GM21515 (cell line): ENCODE measurements at regions not wholly inside any gene's neighbourhood (a gene's known extent, or its start where the extent isn't known, plus 50 kb on each side); places are given as distances from the start of the nearest gene placed in this dataset.
"Not testable (repeated sequence)": the region's sequence is repeated elsewhere in the genome, so short reads cannot be mapped to it uniquely, and the experiment has no call there.

ENCODE experiments used
- ATAC-seq: cut with Tn5 transposase; IDR thresholded peaks from one replicate; pipeline ENCODE4 v1.9.1; 2021; ENCODE audit not compliant: unreplicated experiment

GRCh38 chr12:91704446-91704845, 441.2 kb downstream of the BTG1 start:
- no peak for ATAC-seq

DNA sequence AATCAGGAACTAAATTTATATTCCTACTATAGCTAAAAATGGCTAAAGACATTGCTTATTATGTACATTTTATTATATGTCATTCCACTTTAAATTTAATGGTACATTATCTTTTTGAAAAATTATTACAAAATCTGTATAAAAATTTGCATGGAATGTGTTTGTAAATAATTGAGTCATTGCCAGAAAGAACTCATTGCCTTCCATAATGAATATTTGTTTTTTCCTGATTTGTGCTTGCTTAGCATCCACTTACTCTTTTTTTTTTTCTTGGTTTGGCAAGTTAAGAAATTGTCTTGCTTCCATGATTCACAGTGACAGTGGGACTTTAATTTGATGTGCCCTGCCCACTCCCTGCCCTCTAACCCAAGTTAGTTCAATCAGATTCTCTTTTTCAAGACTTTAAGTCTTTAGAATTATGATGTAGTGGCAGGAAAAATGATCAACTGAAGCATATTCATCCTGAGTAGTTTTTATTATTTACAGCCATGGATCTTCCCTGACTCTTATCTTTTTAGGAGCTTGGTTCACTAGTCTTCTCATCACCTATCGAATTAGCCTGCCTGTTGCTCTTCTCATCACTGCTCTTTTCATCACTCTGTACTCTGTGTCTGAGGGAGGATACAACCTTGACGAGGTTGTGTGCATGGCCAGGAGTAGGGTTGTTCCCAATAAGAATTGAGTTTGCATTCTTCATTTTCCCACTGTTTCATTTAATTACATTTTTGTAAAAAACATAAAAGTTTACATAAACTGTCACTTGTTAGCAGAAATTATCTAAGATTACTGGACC, 442.0 kb downstream of the BTG1 start:
- no peak for ATAC-seq

- no peak for ATAC-seq
Measured at GRCh38 chr12:91702843-91703425, 442.7 kb downstream of the BTG1 start.

DNA sequence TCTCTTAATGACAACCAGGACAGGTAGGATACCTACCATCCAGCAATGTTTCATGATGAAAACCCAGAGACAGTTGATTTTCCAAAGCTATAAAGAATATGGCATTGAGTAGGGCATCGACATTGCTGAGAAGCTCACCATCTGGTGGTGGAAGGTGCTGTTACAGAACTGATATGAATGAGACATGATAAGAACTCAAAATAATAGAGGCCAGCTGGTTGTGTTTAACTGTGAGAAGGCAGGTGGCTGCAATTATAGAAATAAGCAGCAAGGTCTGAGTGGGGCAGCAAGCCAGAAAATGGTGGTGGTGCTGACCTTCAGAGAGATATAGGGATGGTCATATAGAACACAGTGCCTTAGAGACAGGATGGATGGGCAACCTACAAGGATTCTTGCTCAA, 449.7 kb downstream of the BTG1 start:
- ATAC-seq = no peak

GRCh38 chr12:91695406-91695805, 450.2 kb downstream of the BTG1 start:
- ATAC-seq = not testable (repeated sequence)

DNA sequence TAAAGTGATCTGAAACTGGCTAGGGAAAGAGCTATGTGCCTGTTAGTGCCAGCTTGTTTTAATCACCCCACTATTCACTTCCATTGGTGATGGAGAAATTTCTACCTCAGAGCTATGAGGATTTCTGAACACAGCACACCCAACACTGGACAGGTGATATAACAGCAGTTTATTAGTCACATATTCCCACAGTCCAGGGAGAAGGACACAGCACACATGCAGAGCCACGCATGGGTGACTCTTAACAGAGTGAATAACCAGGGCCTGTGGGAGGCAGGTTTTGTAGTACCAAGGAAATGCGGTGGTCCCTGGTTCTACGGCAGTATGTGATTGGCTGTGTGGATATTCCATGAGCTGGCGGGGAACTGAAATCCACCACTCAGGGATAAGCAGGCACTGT, 455.1 kb downstream of the BTG1 start:
- ATAC-seq = no peak

- ATAC-seq = no peak
Measured at GRCh38 chr12:91687052-91688017, 458.3 kb downstream of the BTG1 start.

- ATAC-seq = no peak
Measured at GRCh38 chr12:91685917-91686316, 459.7 kb downstream of the BTG1 start.

- no peak for ATAC-seq
Measured at GRCh38 chr12:91681751-91682150, 463.9 kb downstream of the BTG1 start.

DNA sequence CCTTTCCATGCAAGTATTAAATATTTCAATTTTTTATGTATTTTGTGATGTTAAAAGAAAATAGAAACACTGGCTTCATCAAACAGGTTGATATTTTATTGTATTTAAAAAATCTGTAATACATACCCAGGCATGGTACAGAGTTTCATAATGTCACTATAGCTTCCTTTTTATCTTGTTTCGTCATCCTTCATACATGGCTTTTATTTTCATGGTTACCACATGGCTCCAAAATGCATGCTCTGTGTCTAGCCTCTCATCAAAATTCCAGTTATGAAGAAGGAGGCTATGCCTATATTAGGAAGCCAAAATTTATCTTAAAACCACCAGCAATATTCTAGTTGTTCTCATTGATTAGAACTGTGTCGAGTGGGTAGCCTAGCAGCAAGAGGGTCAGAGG, 464.8 kb downstream of the BTG1 start:
- no peak for ATAC-seq

DNA sequence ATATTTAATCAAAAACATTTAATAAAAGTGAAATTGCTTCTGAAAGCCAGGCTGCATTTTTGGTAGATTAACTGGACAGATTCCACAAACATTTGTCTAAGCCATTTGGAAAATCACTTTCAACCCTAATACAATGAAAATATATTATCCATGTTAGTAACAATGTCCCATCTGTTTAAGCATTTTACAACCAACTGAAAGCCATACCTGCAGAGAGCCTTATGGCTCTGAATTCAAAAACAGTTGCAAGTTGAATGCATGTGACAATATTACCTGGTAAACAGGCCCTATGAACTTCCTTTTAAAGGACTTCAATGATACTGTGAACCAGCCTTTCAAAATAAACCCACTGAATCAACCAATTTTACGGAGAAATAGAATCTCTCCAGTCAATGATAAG, 468.1 kb downstream of the BTG1 start:
- no peak for ATAC-seq

- ATAC-seq = no peak
Measured at GRCh38 chr12:91675401-91675800, 470.2 kb downstream of the BTG1 start.

DNA sequence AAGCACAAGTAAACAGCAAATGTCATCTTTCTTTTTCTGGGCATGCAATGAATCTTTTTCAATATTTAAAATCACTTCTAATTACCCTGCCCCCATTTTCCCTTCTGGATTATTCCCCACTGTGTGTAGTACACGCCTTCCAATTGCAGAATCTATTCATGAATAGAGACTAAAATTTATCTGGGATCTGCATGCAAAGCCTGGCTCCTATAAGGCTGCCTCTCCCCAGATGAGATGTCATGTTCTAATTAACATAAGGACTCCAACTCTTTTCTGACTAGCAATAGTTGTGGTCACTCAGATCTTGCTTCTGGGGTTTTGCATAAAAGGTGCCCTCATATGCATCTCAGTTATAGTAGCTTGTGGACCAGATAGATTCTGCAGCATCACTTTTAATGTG, 473.5 kb downstream of the BTG1 start:
- ATAC-seq = no peak

- no peak for ATAC-seq
Measured at GRCh38 chr12:91667694-91668093, 478.0 kb downstream of the BTG1 start.

- ATAC-seq = no peak
Measured at GRCh38 chr12:91663744-91664143, 481.1 kb upstream of the DCN start.

- no peak for ATAC-seq
Measured at GRCh38 chr12:91663310-91663709, 480.7 kb upstream of the DCN start.

GRCh38 chr12:91662021-91662420, 479.4 kb upstream of the DCN start:
- no peak for ATAC-seq

GRCh38 chr12:91657032-91657431, 474.4 kb upstream of the DCN start:
- no peak for ATAC-seq

DNA sequence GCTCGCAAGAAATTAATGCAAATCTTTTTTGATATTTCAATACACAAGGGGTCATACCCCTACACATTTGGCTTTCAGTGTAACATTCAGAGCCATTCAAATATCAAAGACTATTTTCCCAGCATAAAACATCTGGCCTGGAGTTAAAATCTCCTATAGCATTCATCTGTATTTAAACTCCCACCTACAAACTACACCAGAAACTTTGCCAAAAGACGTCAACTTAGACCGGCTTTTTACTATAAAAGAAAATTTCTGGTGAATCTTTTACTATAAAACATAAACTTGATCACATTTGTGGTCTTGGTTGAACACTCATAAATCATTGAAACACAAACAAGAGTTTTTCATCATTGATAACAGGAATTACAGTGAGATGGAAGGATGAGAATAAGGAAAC, 473.3 kb upstream of the DCN start:
- ATAC-seq = no peak

- ATAC-seq = no peak
Measured at GRCh38 chr12:91654087-91654486, 471.5 kb upstream of the DCN start.

- no peak for ATAC-seq
Measured at GRCh38 chr12:91651728-91652127, 469.1 kb upstream of the DCN start.

GRCh38 chr12:91643763-91644162, 461.1 kb upstream of the DCN start:
- ATAC-seq = no peak
